Neural progenitor cell (in vitro differentiated cells): ENCODE measurements at regions not wholly inside any gene's neighbourhood (a gene's known extent, or its start where the extent isn't known, plus 50 kb on each side); places are given as distances from the start of the nearest gene placed in this dataset.

ENCODE experiments used
- DNase-seq: peaks from one replicate; pipeline ENCODE4 v3.0.0-alpha.2; 2016; ENCODE audit warnings: low spot score
- H2AFZ ChIP-seq: fragments of 200-600 bp; sonication (generic); replicated peaks from 2 replicates; pipeline ENCODE4 v1.6.1; 2016; ENCODE audit warnings: antibody characterized with exemption
- H3F3A ChIP-seq: fragments of 200-600 bp; sonication (generic); 2 replicates; pipeline ENCODE4 v1.6.1; 2016; ENCODE audit warnings: antibody characterized with exemption, low read depth
- H3K27ac ChIP-seq: fragments of 200-600 bp; sonication (generic); 2 replicates; pipeline ENCODE4 v1.5.1; 2016; ENCODE audit warnings: mild to moderate bottlenecking
- H3K27me3 ChIP-seq: fragments of 200-600 bp; sonication (generic); 2 replicates; pipeline ENCODE4 v1.6.1; 2016; ENCODE audit warnings: mild to moderate bottlenecking, moderate library complexity
- H3K36me3 ChIP-seq: fragments of 200-600 bp; sonication (generic); 2 replicates; pipeline ENCODE4 v1.5.1; 2016
- H3K4me1 ChIP-seq: fragments of 200-600 bp; sonication (generic); 2 replicates; pipeline ENCODE4 v1.6.1; 2016; ENCODE audit warnings: mixed run types
- H3K4me2 ChIP-seq: fragments of 200-600 bp; sonication (generic); 2 replicates; pipeline ENCODE4 v1.6.1; 2016
- H3K4me3 ChIP-seq: fragments of 200-600 bp; sonication (generic); 2 replicates; pipeline ENCODE4 v1.5.1; 2016
- H3K79me2 ChIP-seq: fragments of 200-600 bp; sonication (generic); 2 replicates; pipeline ENCODE4 v1.6.1; 2016; ENCODE audit warnings: low read depth
- H3K9ac ChIP-seq: fragments of 200-600 bp; sonication (generic); 2 replicates; pipeline ENCODE4 v1.6.1; 2016
- H3K9me3 ChIP-seq: fragments of 200-600 bp; sonication (generic); 2 replicates; pipeline ENCODE4 v1.5.1; 2016; ENCODE audit warnings: low read depth
- H4K20me1 ChIP-seq: fragments of 200-600 bp; sonication (generic); 2 replicates; pipeline ENCODE4 v1.6.1; 2016; ENCODE audit warnings: low read depth
- H3K27ac Mint-ChIP-seq: 3 replicates; pipeline ENCODE4 v1.8.0; 2021; ENCODE audit warnings: mixed read lengths
- H3K27me3 Mint-ChIP-seq: 2 replicates; pipeline ENCODE4 v1.8.0; 2022; ENCODE audit warnings: low read depth, mild to moderate bottlenecking, inconsistent platforms, moderate library complexity, mixed read lengths; ENCODE audit not compliant: insufficient read depth
- H3K36me3 Mint-ChIP-seq: 3 replicates; pipeline ENCODE4 v1.8.0; 2021; ENCODE audit warnings: mixed read lengths
- H3K4me1 Mint-ChIP-seq: 3 replicates; pipeline ENCODE4 v1.8.0; 2021; ENCODE audit warnings: mixed read lengths
- H3K4me3 Mint-ChIP-seq: 3 replicates; pipeline ENCODE4 v1.8.0; 2021; ENCODE audit warnings: mild to moderate bottlenecking, moderate library complexity, mixed read lengths
- H3K9me3 Mint-ChIP-seq: 3 replicates; pipeline ENCODE4 v1.8.0; 2020; ENCODE audit warnings: mixed read lengths
- EZH2 ChIP-seq: fragments of 200-600 bp; sonication (generic); IDR thresholded peaks from 2 replicates; pipeline ENCODE4 v1.6.1; 2017; ENCODE audit warnings: antibody characterized with exemption, mild to moderate bottlenecking, moderate library complexity
- EZH2phosphoT487 ChIP-seq: fragments of 200-600 bp; sonication (generic); IDR thresholded peaks from 2 replicates; pipeline ENCODE4 v1.6.1; 2017; ENCODE audit warnings: antibody characterized with exemption
- TF ChIP-seq, protein P1 (sequence below): fragments of 200-600 bp; sonication (generic); IDR thresholded peaks from 2 replicates; pipeline ENCODE4 v1.5.1; 2017; ENCODE audit warnings: antibody characterized with exemption, mild to moderate bottlenecking

DNA sequence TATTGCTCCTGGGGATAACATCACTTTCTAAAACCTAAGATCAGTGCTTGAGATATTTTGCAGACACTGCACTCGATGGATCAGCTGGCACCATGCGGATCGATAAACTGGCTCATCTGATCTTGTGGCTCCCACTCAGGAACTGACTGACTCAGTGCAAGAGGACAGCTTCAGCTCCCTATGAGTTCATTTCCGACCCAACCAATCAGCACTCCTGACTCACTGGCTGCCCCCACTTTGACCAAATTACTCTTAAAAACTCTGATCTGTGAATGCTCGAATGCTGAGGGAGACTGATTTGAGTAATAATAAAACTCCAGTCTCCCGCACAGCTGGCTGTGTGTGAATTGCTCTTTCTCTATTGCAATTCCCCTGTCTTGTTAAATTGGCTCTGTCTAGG is 110.1 kb downstream of the ANAPC4 start:
- Histone ChIP-seq H3K4me3 (no peak overlapping the region), H2AFZ (no peak overlapping the region), H3K27me3 (no peaks in the 10 kb centered on the region), H3K9me3 (peaks cover 5% of the 10 kb centered on the region), H3K4me1 (peaks cover 3% of the 10 kb centered on the region), H4K20me1 (no peaks in the 10 kb centered on the region), H3K4me2 (no peak overlapping the region), H3K9ac (no peak overlapping the region), H3K27ac (no peak overlapping the region), H3K79me2 (no peaks in the 10 kb centered on the region), H3K36me3 (no peaks in the 10 kb centered on the region), H3F3A (no peaks in the 10 kb centered on the region)
- Mint-ChIP-seq H3K27me3 (peaks cover 4% of the 10 kb centered on the region), H3K36me3 (no peaks in the 10 kb centered on the region), H3K4me1 (no peaks in the 10 kb centered on the region), H3K27ac (no peak overlapping the region), H3K9me3 (peaks cover 14% of the 10 kb centered on the region), H3K4me3 (no peak overlapping the region)
- DNase-seq = no peak
- TF ChIP-seq EZH2 (no peak), EZH2phosphoT487 (no peak)
- TF ChIP-seq, protein P1, sequence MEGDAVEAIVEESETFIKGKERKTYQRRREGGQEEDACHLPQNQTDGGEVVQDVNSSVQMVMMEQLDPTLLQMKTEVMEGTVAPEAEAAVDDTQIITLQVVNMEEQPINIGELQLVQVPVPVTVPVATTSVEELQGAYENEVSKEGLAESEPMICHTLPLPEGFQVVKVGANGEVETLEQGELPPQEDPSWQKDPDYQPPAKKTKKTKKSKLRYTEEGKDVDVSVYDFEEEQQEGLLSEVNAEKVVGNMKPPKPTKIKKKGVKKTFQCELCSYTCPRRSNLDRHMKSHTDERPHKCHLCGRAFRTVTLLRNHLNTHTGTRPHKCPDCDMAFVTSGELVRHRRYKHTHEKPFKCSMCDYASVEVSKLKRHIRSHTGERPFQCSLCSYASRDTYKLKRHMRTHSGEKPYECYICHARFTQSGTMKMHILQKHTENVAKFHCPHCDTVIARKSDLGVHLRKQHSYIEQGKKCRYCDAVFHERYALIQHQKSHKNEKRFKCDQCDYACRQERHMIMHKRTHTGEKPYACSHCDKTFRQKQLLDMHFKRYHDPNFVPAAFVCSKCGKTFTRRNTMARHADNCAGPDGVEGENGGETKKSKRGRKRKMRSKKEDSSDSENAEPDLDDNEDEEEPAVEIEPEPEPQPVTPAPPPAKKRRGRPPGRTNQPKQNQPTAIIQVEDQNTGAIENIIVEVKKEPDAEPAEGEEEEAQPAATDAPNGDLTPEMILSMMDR = no peak

DNA sequence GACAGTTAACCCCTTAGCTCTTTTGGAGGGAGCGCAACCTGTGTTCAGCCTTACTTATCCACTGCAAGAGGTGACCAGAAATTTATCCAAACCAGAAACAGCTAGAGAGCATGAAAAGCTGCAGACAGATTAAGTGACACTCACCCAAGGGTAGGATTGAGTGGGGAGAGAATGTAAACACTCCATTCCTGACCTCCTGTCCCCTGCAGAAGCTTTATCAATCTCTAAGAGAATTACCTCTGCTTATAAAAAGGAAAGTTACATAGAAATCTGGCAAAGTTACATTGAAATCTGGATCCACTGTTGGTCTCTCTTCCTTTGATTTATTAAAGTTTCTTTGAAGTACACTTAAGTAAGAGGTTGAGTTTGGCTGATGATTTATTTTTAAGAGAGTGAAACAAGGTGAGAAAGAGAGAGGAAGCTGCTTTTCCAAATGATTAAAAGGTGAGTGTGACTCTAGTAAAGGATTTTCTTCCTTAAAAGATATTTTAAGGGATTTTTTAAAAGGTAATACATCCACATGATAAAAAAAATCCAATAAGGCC is 112.3 kb downstream of the ANAPC4 start:
- Mint-ChIP-seq H3K4me3 (no peak overlapping the region), H3K9me3 (peaks cover 21% of the 10 kb centered on the region), H3K36me3 (no peaks in the 10 kb centered on the region), H3K27me3 (peaks cover 4% of the 10 kb centered on the region), H3K27ac (no peak overlapping the region), H3K4me1 (no peaks in the 10 kb centered on the region)
- no peak for TF ChIP-seq EZH2phosphoT487
- DNase-seq = no peak
- Histone ChIP-seq H2AFZ (no peak overlapping the region), H3K4me2 (no peak overlapping the region), H4K20me1 (no peaks in the 10 kb centered on the region), H3K9ac (no peak overlapping the region), H3K36me3 (no peaks in the 10 kb centered on the region), H3F3A (no peaks in the 10 kb centered on the region), H3K9me3 (peaks cover 5% of the 10 kb centered on the region), H3K4me1 (peaks cover 2% of the 10 kb centered on the region), H3K27me3 (no peaks in the 10 kb centered on the region), H3K4me3 (no peak overlapping the region), H3K27ac (no peak overlapping the region), H3K79me2 (no peaks in the 10 kb centered on the region)

DNA sequence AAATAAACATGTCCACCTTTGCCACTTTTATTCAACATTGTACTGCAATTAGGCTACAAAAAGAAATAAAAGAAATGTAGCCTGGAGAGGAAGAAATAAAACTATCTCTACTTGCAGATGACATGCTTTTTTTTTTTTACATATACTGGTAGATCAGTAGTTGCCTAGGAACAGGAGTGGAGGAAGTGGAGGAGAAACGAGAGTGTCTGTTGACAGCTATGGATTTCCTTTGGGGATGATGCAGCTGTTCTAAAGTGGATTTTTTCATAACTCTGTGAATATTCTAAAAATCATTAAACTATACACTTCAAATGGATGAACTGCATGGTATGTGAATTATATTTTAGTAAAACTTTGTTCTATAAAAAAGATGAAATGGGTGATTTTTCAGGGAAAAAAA is 116.4 kb downstream of the ANAPC4 start:
- H3K27me3 Mint-ChIP-seq = peaks cover 3% of the 10 kb centered on the region
- H3K4me3 ChIP-seq = no peak overlapping the region

DNA sequence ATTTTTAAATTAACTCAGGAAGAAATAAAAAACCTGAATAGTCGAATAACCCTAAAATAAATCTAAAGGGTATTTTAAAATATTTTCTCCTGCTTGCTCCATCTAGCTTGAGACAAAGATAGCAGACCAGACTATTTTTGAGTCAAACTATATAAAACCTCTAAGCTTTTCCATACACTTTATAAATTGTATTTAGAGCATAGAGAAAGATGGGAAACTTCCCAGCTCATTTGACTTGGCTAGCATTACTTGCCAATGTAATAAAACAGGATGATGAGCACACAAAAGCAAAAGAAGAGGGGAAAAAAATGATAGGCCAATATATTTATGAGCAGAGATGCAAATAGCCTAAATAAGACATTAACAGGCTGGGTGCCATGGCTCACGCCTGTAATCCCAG is 117.1 kb downstream of the ANAPC4 start:
- H4K20me1 ChIP-seq = no peaks in the 10 kb centered on the region
- H3K4me3 ChIP-seq = no peak overlapping the region
- Mint-ChIP-seq H3K36me3 (no peaks in the 10 kb centered on the region), H3K27ac (no peak overlapping the region), H3K27me3 (peaks cover 3% of the 10 kb centered on the region), H3K9me3 (peaks cover 11% of the 10 kb centered on the region), H3K4me1 (no peaks in the 10 kb centered on the region), H3K4me3 (no peak overlapping the region)
- no peaks in the 10 kb centered on the region for H3F3A ChIP-seq
- no peaks in the 10 kb centered on the region for H3K9me3 ChIP-seq
- H3K36me3 ChIP-seq = no peaks in the 10 kb centered on the region
- no peak overlapping the region for H3K9ac ChIP-seq
- no peak for DNase-seq
- H3K79me2 ChIP-seq = no peaks in the 10 kb centered on the region
- no peak for TF ChIP-seq EZH2
- TF ChIP-seq EZH2phosphoT487 = no peak
- TF ChIP-seq, protein P1 = no peak
- H3K4me2 ChIP-seq = no peak overlapping the region
- H3K27ac ChIP-seq = no peak overlapping the region
- H3K27me3 ChIP-seq = no peaks in the 10 kb centered on the region
- no peak overlapping the region for H2AFZ ChIP-seq
- no peaks in the 10 kb centered on the region for H3K4me1 ChIP-seq

More for the DNA sequence above, 116.4 kb downstream of the ANAPC4 start:
- TF ChIP-seq, protein P1 = no peak
- TF ChIP-seq EZH2 (no peak), EZH2phosphoT487 (no peak)
- Histone ChIP-seq H3K4me1 (no peaks in the 10 kb centered on the region), H3K27me3 (no peaks in the 10 kb centered on the region), H3K27ac (no peak overlapping the region), H2AFZ (no peak overlapping the region), H3F3A (no peaks in the 10 kb centered on the region), H4K20me1 (no peaks in the 10 kb centered on the region), H3K9me3 (peaks cover under 1% of the 10 kb centered on the region), H3K79me2 (no peaks in the 10 kb centered on the region), H3K4me2 (no peak overlapping the region), H3K36me3 (no peaks in the 10 kb centered on the region), H3K9ac (no peak overlapping the region)
- no peak for DNase-seq
- Mint-ChIP-seq H3K4me3 (no peak overlapping the region), H3K9me3 (peaks cover 11% of the 10 kb centered on the region), H3K27ac (no peak overlapping the region), H3K4me1 (no peaks in the 10 kb centered on the region), H3K36me3 (no peaks in the 10 kb centered on the region)
